Heart right ventricle (tissue), 16 donors: ENCODE measurements at regions not wholly inside any gene's neighbourhood (a gene's known extent, or its start where the extent isn't known, plus 50 kb on each side); places are given as distances from the start of the nearest gene placed in this dataset.

ENCODE experiments used
- ATAC-seq, 8 donors: fragments of 200-7000 bp; cut with Tn5 transposase; one replicate each; pipeline ENCODE4 v1.9.1; 2020; ENCODE audit warnings: mild to moderate bottlenecking in 8 of 8, moderate library complexity in 8 of 8, moderate number of reproducible peaks in 1 of 8
- DNase-seq, 2 donors: peaks; one replicate each; pipeline ENCODE4 v3.0.0-alpha.2; 2020
- H3K27ac ChIP-seq, 10 donors: fragments of 200-600 bp; sonication (generic) in 2 of 10; one replicate each; pipeline versions ENCODE4 v1.5.0 to v1.8.0; 2020 to 2022; ENCODE audit warnings: mild to moderate bottlenecking in 3 of 10
- H3K27me3 ChIP-seq, 7 donors: fragments of 200-600 bp; one replicate each; pipeline ENCODE4 v1.8.0; 2021 to 2022; ENCODE audit warnings: mild to moderate bottlenecking in 2 of 7
- H3K36me3 ChIP-seq, 9 donors: fragments of 200-600 bp; sonication (generic) in 1 of 9; one replicate each; pipeline versions ENCODE4 v1.5.0 to v1.8.0; 2020 to 2022; ENCODE audit warnings: mild to moderate bottlenecking in 2 of 9
- H3K4me1 ChIP-seq, 9 donors: fragments of 200-600 bp; sonication (generic) in 1 of 9; one replicate each; pipeline versions ENCODE4 v1.5.0 to v1.8.0; 2020 to 2022; ENCODE audit warnings: mild to moderate bottlenecking in 4 of 9
- H3K4me3 ChIP-seq, 10 donors: fragments of 200-600 bp; sonication (generic) in 2 of 10; one replicate each; pipeline versions ENCODE4 v1.5.0 to v1.8.0; 2020 to 2022; ENCODE audit warnings: mild to moderate bottlenecking in 7 of 10, moderate library complexity in 2 of 10
- H3K9me3 ChIP-seq, 11 donors: fragments of 200-600 bp in 10 of 11; sonication (generic) in 2 of 11; one replicate each; pipeline versions ENCODE4 v1.5.0 to v1.8.0; 2013 to 2022; ENCODE audit warnings: mild to moderate bottlenecking in 2 of 11, control low read depth in 1 of 11, moderate library complexity in 1 of 11
- WGBS, 2 donors: extraction: QIAGEN DNeasy Blood & Tissue Kit; methylation state at CpG; one replicate each; pipeline ENCODE4 v1.1.7; 2013; ENCODE audit warnings: inconsistent platforms in 1 of 2; 5-methylcytosine and 5-hydroxymethylcytosine counted together
- intact Hi-C, 10 donors: fragments of 100-400 bp; cut with DNase I; formaldehyde crosslinking; loops; one replicate each; pipeline versions ENCODE4 v1.11.1 to v1.14.2; 2022
- TF ChIP-seq, protein P1 (sequence below), 9 donors: fragments of 200-600 bp; sonication (generic) in 2 of 9; IDR thresholded peaks; one replicate each; pipeline versions ENCODE4 v1.5.0 to v1.8.0; 2021 to 2022; ENCODE audit warnings: antibody characterized with exemption in 9 of 9, mild to moderate bottlenecking in 5 of 9, moderate library complexity in 1 of 9
- donor health status: Arrhythmogenic right ventricular cardiomyopathy.
- donor health status: ischemic (EF 13 %, LVEDD 7.1; RV severe dilation, severe dysfunction).
- donor health status: healthy with polysubstance abuse.
- donor health status: DM: no; HTN: yes; CAD: no.
- donor health status: DM: no; HTN: no; CAD: no.
- donor health status: ischemic (EF 25% LVEDD 6.9; RV normal size, moderate dysfunction).
- donor health status: ischemic (EF 25% LVEDD 5.7; RV mildly dilated, moderate dysfunction).
- donor health status: healthy.
- donor health status: DM: yes; HTN: yes; CAD: no.
- donor health status: Ischemic cardiomyopathy.
- donor health status: ischemic (EF 35%, LVEDD 5.7; RV mildly dilated, moderate dysfunction).
- donor health status: nonischemic (EF 11% LVEDD 7.7; RV severe dilation, severe dysfunction).
- donor health status: DM: yes; HTN: yes; CAD: no.
- donor health status: PGD.
- donor health status: ischemic (EF 29% LVEDD 5.4; RV normal size, mild dysfunction).
- donor health status: nonischemic (EF 23%, LVEDD 6.1; RV moderate dilation, normal function).

DNA sequence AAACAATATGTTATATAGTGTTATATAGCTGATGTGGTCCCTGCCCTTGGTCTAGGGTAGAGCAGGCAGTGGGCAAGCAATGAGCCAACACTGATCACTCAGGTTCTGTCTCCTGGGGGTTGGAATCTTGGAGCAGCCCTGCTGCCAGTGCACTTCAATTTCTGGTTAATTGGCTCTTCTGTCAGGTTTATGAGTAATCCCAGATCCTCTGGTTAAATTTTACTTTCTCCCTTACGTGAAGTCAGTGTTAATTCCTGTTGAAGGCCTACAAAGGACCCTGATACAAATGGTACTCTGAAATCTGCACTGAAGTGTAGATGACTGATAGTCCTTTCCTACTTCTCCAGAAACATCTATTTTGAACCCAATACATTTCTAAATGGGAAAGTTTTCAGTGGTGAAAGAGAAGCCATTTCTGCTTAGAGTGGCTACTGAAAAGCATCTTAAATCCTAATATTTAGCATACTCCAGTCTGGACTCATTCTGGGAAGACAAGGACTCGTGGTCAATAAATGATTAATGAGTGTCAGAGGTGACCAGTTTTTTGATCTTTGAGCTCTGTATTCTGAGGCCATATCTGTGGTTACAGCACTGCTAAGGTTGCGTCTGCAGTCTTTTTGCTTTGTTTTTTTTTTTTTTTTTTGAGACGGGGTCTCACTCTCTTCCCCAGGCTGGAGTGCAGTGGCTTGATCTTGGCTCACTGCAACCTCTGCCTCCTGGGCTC is 442.4 kb downstream of the KIF4B start:
- H3K4me3 ChIP-seq: no peak overlapping the region
- H3K36me3 ChIP-seq: no peaks in the 10 kb centered on the region
- TF ChIP-seq, protein P1, sequence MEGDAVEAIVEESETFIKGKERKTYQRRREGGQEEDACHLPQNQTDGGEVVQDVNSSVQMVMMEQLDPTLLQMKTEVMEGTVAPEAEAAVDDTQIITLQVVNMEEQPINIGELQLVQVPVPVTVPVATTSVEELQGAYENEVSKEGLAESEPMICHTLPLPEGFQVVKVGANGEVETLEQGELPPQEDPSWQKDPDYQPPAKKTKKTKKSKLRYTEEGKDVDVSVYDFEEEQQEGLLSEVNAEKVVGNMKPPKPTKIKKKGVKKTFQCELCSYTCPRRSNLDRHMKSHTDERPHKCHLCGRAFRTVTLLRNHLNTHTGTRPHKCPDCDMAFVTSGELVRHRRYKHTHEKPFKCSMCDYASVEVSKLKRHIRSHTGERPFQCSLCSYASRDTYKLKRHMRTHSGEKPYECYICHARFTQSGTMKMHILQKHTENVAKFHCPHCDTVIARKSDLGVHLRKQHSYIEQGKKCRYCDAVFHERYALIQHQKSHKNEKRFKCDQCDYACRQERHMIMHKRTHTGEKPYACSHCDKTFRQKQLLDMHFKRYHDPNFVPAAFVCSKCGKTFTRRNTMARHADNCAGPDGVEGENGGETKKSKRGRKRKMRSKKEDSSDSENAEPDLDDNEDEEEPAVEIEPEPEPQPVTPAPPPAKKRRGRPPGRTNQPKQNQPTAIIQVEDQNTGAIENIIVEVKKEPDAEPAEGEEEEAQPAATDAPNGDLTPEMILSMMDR (IDR thresholded peaks at IDR 0.05): no peak
- no peak for DNase-seq
- no peak overlapping the region for H3K27ac ChIP-seq
- no peaks in the 10 kb centered on the region for H3K27me3 ChIP-seq
- no peak for ATAC-seq
- intact Hi-C loops: no loop called here
- H3K9me3 ChIP-seq: no peaks in the 10 kb centered on the region
- WGBS, 2 donors: 78 to 79% methylated on average over 4 of the region's 4 CpGs
- H3K4me1 ChIP-seq: no peaks in the 10 kb centered on the region

DNA sequence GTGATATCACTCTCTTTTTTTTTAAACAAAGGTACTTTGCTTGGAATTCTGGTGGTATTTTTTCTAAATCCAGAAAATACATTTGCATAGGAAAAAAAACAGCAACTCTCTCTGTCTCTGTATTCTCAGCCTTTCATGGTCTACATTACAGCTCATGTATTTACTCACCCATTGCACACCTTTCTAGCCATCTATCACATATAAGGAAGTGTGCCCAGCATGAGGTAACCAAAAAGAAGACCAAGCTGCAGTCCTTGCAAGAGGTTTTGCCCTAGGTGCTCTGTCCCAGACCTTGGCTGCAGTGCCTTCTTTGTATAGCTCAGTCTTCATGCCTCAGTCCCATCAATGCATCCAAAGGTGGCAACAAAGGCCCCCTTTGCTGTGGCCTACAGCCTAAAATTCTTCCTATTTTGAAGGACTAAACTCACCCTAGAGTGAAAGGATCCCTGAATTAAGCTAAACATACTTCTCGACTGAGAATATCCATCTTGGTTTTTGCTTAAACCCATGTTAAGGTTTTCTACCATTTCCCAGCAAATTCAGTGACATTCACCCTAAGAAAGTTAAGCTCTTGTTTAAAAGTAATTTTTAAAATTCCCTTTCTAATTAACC is 446.4 kb downstream of the KIF4B start:
- intact Hi-C loops: no loop called here
- 84 to 89% methylated on average over 1 of the region's 1 CpG for WGBS, 2 donors

DNA sequence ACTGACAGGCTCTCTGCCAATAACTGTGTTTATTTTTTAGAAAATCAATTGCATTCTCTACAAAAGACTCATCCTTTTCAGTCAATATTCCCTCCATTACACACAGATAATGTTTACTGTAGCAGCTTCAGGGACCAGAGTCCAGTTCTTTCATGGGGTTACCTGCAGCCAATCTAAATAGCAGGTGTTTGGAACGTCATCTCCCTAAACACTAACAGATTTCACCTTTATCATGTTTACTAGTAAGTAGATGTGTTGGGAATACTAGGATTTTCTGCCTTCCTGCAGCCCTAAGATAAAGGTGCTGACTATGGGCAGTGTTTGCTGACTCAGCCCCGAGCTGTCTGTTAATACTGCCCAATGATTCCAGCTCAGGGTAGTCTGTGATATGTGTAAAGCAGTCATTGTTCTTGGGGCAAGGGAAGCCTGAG is 447.0 kb downstream of the KIF4B start:
- ATAC-seq: no peak
- DNase-seq: no peak
- intact Hi-C loops: no loop called here
- TF ChIP-seq, protein P1 (IDR thresholded peaks at IDR 0.05): no peak
- H3K4me3 ChIP-seq: no peak overlapping the region
- H3K36me3 ChIP-seq: no peaks in the 10 kb centered on the region
- H3K27ac ChIP-seq: no peak overlapping the region
- 54 to 55% methylated on average over 2 of the region's 2 CpGs for WGBS, 2 donors
- H3K27me3 ChIP-seq: no peaks in the 10 kb centered on the region
- peaks cover 0 to 9% (median 0%) of the 10 kb centered on the region in 11 donors for H3K9me3 ChIP-seq
- no peaks in the 10 kb centered on the region for H3K4me1 ChIP-seq

More for the DNA sequence above, 446.4 kb downstream of the KIF4B start:
- H3K27ac ChIP-seq: no peak overlapping the region
- peaks cover 0 to 9% (median 0%) of the 10 kb centered on the region in 11 donors for H3K9me3 ChIP-seq
- no peaks in the 10 kb centered on the region for H3K36me3 ChIP-seq
- no peaks in the 10 kb centered on the region for H3K27me3 ChIP-seq
- no peak overlapping the region for H3K4me3 ChIP-seq
- ATAC-seq (no peak), DNase-seq (no peak)
- no peaks in the 10 kb centered on the region for H3K4me1 ChIP-seq
- TF ChIP-seq, protein P1 (IDR thresholded peaks at IDR 0.05): no peak

DNA sequence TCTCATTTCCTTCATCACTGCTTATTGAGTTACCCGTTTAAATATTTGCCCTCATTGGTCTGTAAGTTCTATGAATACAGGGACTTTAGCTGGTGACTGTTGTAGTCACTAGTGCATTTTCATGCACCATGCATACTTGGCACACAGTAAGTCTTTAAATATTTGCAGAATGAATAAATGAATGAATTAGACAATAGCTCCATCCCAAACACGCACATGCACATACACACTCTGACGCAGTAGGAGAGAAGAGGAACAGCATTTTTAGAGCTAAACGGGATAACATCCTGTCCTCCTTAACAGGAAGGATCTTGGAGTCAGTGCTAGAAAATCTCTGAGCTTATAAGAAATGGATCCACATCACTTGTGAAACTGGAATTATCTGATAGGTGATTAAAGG is 447.7 kb downstream of the KIF4B start:
- 68 to 77% methylated on average over 4 of the region's 4 CpGs for WGBS, 2 donors
- no peak for ATAC-seq
- Histone ChIP-seq H3K4me3 (no peak overlapping the region), H3K9me3 (peaks cover 0 to 9% (median 0%) of the 10 kb centered on the region in 11 donors), H3K36me3 (no peaks in the 10 kb centered on the region), H3K4me1 (no peaks in the 10 kb centered on the region), H3K27me3 (no peaks in the 10 kb centered on the region), H3K27ac (no peak overlapping the region)
- DNase-seq: no peak
- TF ChIP-seq, protein P1 (IDR thresholded peaks at IDR 0.05): no peak
- intact Hi-C loops: no loop called here
